Stomach (tissue), 8 donors: ENCODE measurements at regions not wholly inside any gene's neighbourhood (a gene's known extent, or its start where the extent isn't known, plus 50 kb on each side); places are given as distances from the start of the nearest gene placed in this dataset.
"Not testable (repeated sequence)": the region's sequence is repeated elsewhere in the genome, so short reads cannot be mapped to it uniquely, and the experiment has no call there.

Source experiments
- DNase-seq, 2 donors: peaks; one replicate each; pipeline versions ENCODE4 v3.0.0 to v3.0.0-alpha.2; 2013 to 2019
- H3K27ac ChIP-seq, 5 donors: fragments of 200-600 bp in 4 of 5; sonication (generic) in 4 of 5; one replicate each; pipeline ENCODE4 v1.5.1; 2013 to 2019; ENCODE audit warnings: mild to moderate bottlenecking in 1 of 5, moderate library complexity in 1 of 5
- H3K27me3 ChIP-seq, 3 donors: fragments of 200-600 bp; sonication (generic); one replicate each; pipeline ENCODE4 v1.5.1; 2017 to 2019; ENCODE audit warnings: mixed run types in 1 of 3
- H3K36me3 ChIP-seq, 4 donors: fragments of 200-600 bp; sonication (generic); 1 replicate in 3 of 4; 2 replicates in 1 of 4; pipeline ENCODE4 v1.5.1; 2016 to 2019
- H3K4me1 ChIP-seq, 4 donors: fragments of 200-600 bp; sonication (generic); one replicate each; pipeline ENCODE4 v1.5.1; 2016 to 2019
- H3K4me3 ChIP-seq, 4 donors: fragments of 200-600 bp; sonication (generic) in 3 of 4; one replicate each; pipeline ENCODE4 v1.5.1; 2016 to 2019; ENCODE audit warnings: mild to moderate bottlenecking in 1 of 4
- H3K9me3 ChIP-seq, 4 donors: fragments of 200-600 bp; sonication (generic); one replicate each; pipeline ENCODE4 v1.5.1; 2016 to 2019
- WGBS, 5 donors: extraction: QIAGEN DNeasy Blood & Tissue Kit in 3 of 5; methylation state at CpG; one replicate each; pipeline versions ENCODE4 v1.1.5 to v1.1.7; 2013 to 2018; 5-methylcytosine and 5-hydroxymethylcytosine counted together
- intact Hi-C: fragments of 100-400 bp; cut with DNase I; formaldehyde crosslinking; loops from one replicate; pipeline ENCODE4 v1.15.1; 2023; ENCODE audit warnings: low total_unique reads
- donor health status: healthy with polysubstance abuse.
- donor health status: Bipolar disorder and iron deficiency.
- donor health status: healthy.

DNA sequence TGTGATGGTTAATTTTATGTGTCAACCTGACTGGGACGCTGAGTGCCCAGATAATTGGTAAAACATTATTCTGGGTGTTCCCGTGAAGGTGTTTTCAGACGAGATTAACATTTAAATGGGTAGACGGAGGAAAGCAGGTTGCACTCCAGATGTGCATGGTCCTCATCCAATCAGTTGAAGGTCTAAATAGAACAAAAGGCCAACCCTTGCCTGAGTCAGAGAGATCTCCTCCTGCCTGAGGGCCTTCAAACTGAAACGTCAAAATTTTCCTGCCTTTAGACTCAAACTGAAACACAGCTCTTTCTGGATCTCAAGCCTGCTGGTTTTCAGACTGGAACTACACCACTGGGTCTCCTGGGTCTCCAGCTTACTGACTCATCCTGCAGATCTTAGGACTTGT lies 73.5 kb downstream of the NPIPA8 start:
- H3K27ac ChIP-seq, H3K9me3 ChIP-seq, H3K36me3 ChIP-seq, H3K27me3 ChIP-seq, H3K4me3 ChIP-seq, intact Hi-C loops, DNase-seq, H3K4me1 ChIP-seq: not testable (repeated sequence)
- WGBS, 5 donors: 83% methylated on average over 1 of the region's 5 CpGs; no CpG with 5 or more reads in 4 of the 5 donors

DNA sequence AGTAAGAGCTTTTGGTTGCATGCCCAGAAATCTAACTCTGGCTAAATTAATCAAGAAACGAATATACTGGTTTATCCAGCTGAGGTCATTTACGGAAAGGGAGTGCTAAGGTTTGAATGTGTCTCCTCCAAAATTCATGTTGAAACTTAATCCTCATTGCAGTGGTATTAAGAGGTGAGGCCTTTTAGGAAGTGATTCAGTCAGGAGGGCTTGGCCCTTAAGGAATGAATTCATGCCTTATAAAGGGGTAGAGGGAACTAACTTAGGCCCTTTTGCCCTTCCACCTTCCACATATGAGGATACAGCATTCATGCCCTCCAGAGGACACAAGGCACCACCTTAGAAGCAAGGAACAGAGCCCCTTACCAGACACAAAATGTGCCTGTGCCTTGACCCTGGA lies 74.7 kb downstream of the NPIPA8 start:
- H3K27me3 ChIP-seq, H3K4me1 ChIP-seq, intact Hi-C loops, H3K36me3 ChIP-seq, DNase-seq, H3K4me3 ChIP-seq, H3K9me3 ChIP-seq, H3K27ac ChIP-seq: not testable (repeated sequence)
- WGBS, 5 donors: 68 to 100% (median 72%) methylated on average over 2 of the region's 2 CpGs; no CpG with 5 or more reads in 1 of the 5 donors

DNA sequence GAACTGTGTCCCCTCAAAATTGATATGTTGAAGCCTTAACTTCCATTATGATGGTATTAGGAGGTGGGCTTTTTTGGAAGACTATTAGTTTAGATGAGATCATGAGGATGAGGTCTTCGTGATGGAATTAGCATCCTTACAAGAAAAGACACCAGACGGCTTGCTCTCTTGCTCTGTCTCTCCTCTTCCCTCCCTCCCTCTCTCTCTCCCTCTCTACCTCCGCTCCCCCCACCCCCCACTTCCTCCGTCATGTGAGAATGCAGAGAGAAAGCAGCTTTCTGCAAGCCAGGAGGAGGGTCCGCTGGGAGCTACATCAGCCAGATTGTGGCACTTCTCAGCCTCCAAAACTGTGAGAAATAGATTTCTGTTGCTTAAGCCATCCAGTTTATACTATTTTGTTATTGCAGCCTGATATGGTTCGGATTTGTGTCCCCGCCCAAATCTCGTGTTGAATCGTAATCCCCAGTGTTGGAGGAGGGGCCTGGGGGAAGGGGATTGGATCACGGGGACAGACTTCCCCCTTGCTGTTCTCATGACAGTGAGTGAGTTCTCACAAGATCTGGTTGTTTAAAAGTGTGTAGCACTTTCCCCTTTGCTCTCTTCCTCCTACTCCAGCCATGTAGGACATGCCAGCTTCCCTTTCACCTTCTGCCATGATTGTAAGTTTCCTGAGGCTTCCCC lies 76.9 kb downstream of the NPIPA8 start:
- 0 to 3% (median 1%) methylated on average over 1 to 5 of the region's 10 CpGs; no CpG with 5 or more reads in 1 of the 5 donors for WGBS, 5 donors
- intact Hi-C loops: not testable (repeated sequence)

DNA sequence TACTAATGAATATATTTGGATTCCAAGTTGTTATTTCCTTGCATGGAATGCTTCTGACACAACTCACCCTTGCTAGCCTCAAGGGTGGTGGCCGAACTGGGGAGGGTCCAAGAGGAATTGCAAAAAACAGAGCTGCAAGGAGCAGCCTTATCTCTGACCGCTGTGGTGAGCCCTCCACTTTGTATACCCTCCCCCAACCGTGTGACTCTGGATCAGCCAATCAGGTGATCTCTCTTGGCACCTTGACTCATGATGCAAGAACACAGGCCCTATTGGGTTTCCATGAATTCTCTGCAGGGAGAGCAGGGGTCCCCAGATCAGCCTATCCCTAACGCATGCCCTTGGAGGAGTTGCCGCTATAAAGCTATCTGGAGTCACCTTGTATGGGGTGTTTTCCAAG lies 83.6 kb downstream of the NPIPA8 start:
- H3K36me3 ChIP-seq, H3K27ac ChIP-seq, H3K4me1 ChIP-seq, intact Hi-C loops, DNase-seq, H3K9me3 ChIP-seq, H3K27me3 ChIP-seq, H3K4me3 ChIP-seq: not testable (repeated sequence)
- WGBS, 5 donors: 100% methylated on average over 1 of the region's 5 CpGs; no CpG with 5 or more reads in 4 of the 5 donors

More for the DNA sequence above, 76.9 kb downstream of the NPIPA8 start:
- not testable (repeated sequence) for H3K4me1 ChIP-seq, H3K9me3 ChIP-seq, DNase-seq, H3K36me3 ChIP-seq, H3K4me3 ChIP-seq, H3K27ac ChIP-seq, H3K27me3 ChIP-seq

DNA sequence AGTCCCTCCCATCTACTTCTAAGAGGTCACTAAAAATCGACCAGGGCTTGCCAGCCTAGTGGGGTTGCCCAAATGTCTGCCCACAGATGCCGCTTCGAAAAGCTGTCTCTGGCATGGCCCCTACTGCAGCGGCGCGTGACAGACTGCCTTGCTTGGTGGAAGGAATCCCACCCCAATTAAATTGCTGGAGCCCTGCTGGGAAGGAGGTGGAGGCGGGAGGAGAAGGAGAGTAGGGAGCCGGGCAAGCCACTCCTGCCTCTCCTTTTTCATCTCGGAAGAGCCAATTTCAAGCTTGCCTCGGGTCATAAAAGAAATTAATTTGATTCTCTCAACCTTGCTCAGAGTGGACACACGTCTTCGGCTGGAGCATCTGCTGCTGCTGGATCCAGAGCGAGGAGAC lies 106.0 kb downstream of the NPIPA8 start:
- intact Hi-C loops, DNase-seq: not testable (repeated sequence)
- 27 to 40% (median 36%) methylated on average over 4 to 8 of the region's 13 CpGs for WGBS, 5 donors

DNA sequence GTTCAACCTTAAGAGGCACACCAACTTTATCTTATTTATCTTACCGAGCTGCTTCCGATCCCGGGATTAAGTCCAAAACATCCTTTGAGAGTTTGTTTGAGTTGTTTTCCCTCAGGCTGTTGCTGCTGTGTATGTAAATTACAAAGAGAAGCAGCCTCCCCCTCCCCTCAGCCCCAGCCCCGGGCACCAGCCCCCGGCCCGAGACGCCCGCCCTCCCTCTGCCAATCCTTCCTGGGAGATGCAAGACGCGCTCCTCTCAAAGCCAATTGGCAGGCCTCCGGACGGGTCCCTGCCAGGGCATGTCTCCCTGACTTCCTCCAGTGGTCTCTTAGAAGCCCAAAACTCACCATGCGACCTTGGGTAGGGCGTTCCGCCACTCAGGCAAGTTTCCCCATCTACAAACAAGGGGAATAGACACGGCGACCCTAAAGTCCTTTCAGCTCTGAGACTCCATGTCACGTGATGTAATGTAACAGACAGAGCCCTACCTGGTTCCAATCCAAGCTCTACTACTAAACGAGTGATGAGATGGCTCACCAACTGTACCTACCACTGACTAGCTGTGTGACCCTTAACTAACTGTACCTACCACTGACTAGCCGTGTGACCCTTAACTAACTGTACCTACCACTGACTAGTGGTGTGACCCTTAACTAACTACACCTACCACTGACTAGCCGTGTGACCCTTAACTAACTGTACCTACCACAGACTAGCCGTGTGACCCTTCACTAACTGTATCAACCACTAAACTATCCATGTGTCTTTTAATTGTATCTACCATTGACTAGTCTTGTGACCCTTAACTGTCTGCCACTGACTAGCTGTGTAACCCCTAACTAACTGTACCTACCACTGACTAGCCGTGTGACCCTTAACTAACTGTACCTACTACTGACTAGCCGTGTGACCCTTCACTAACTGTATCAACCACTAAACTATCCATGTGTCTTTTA lies 114.2 kb downstream of the NPIPA8 start:
- H3K9me3 ChIP-seq, H3K4me1 ChIP-seq, DNase-seq, H3K36me3 ChIP-seq, H3K27ac ChIP-seq, H3K4me3 ChIP-seq, intact Hi-C loops, H3K27me3 ChIP-seq: not testable (repeated sequence)
- WGBS, 5 donors: 42 to 79% (median 57%) methylated on average over 6 to 13 of the region's 24 CpGs

More for the DNA sequence above, 106.0 kb downstream of the NPIPA8 start:
- not testable (repeated sequence) for H3K36me3 ChIP-seq, H3K4me3 ChIP-seq, H3K9me3 ChIP-seq, H3K4me1 ChIP-seq, H3K27me3 ChIP-seq, H3K27ac ChIP-seq

DNA sequence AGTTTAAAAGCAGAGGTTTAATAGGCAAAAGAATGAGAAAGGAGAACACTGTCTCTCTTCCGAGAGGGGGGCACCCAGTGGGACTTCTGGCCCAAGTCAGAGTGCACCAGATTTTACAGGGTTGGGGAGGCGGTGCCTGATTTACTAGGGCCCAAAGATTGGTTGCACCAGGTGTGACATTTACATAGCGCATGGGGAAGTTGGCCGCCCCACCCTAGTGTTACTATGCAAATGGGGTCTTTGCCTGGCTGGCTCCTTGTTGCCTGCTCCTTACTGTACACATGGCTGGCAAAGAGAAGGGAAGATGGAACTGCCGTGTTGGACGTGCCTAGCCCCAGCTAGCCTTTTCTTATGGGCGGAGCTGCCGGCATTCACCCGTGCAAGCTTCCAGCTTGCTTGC lies 118.8 kb downstream of the NPIPA8 start:
- H3K27ac ChIP-seq, H3K4me3 ChIP-seq, H3K9me3 ChIP-seq, intact Hi-C loops, H3K36me3 ChIP-seq, H3K27me3 ChIP-seq, H3K4me1 ChIP-seq, DNase-seq: not testable (repeated sequence)
- 20 to 40% (median 34%) methylated on average over 2 to 7 of the region's 9 CpGs; no CpG with 5 or more reads in 1 of the 5 donors for WGBS, 5 donors

DNA sequence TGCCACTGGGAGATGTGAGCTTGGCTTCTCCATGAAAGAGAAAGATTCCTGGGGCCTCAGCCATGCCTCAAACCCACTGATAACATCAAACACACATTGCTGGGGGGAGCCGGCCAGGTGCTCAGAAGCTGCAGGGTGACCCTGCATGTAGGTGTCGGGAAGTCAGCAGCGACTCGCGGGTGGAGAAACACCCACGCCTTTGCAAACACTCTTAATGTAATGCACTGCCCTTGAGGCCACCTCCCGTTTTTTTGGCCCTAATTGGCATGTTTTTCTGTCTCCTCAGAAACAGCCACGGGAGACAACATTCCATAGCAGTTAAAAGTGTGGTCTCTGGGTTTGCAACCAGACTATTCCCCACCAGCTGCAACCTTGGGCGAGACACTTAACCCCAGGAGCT lies 119.7 kb downstream of the NPIPA8 start:
- intact Hi-C loops, H3K4me3 ChIP-seq, H3K36me3 ChIP-seq, H3K4me1 ChIP-seq, H3K27ac ChIP-seq, H3K27me3 ChIP-seq, H3K9me3 ChIP-seq, DNase-seq: not testable (repeated sequence)
- 7 to 24% (median 16%) methylated on average over 5 to 8 of the region's 9 CpGs for WGBS, 5 donors

DNA sequence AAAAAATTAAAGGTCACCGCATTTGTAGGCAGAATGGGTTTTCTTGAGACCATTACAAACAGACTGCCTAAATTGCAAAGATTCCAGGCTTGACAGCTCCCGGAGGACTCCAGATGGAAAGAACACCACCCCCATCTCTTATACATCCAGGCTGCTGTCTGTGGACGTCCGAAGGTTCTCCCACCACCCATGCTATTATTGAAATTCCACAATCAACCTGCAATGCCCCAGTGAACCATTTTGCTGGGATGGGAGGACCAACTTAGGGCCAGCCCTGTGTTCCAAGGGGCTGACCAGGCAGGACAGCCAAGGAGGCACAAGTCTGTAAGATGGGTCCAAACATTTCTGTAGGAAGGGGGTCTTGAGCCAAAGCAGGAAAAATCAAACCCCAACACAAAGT lies 122.7 kb downstream of the NPIPA8 start:
- H3K36me3 ChIP-seq, H3K27ac ChIP-seq, intact Hi-C loops, H3K27me3 ChIP-seq, DNase-seq, H3K9me3 ChIP-seq, H3K4me3 ChIP-seq, H3K4me1 ChIP-seq: not testable (repeated sequence)
- 52 to 67% (median 53%) methylated on average over 3 to 4 of the region's 4 CpGs for WGBS, 5 donors

DNA sequence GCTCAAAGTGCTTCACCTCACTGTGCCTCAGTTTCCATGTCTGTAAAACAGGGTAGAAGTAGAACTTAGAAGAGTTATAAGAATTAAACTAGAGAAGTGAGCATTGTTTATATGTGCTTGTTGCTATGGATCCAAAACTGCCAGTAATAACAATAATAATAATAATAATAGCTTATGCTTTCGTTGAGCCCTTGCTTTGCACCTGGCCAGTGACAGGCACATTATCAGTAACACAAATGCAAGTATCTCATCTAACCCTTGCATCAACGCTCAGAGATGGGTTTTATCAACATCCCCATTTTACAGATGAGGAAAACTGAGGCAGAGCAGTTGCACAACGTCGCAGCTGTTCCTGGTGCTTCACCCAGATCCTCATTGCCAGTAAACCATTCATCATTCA lies 125.0 kb downstream of the NPIPA8 start:
- H3K27me3 ChIP-seq, H3K36me3 ChIP-seq, intact Hi-C loops, H3K4me3 ChIP-seq, H3K9me3 ChIP-seq, H3K27ac ChIP-seq, H3K4me1 ChIP-seq, DNase-seq: not testable (repeated sequence)
- WGBS, 5 donors: 82 to 97% (median 91%) methylated on average over 3 to 4 of the region's 4 CpGs

DNA sequence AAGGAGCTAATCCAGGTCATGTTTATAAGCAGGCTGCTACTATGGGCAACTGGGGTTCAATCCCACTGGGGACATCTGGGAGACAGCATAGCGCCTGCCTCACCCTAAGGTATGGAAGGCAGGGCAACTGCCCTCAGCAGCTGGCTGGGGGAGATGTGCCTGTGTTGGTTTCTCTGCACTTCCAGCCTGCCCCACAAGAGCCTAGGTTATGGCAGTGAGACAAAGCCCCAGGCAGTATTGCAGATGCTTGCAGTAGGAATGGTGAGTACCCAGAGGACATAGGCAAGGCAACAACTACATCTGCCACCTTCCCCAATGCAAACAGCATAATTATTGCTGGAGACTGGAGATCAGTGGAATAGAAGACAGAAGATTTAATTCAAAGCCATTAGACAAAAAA lies 131.8 kb downstream of the NPIPA8 start:
- H3K4me1 ChIP-seq, H3K27me3 ChIP-seq, H3K36me3 ChIP-seq, intact Hi-C loops, DNase-seq, H3K27ac ChIP-seq, H3K9me3 ChIP-seq, H3K4me3 ChIP-seq: not testable (repeated sequence)
- WGBS, 5 donors: no CpG with 5 or more reads among the region's 1 CpG

DNA sequence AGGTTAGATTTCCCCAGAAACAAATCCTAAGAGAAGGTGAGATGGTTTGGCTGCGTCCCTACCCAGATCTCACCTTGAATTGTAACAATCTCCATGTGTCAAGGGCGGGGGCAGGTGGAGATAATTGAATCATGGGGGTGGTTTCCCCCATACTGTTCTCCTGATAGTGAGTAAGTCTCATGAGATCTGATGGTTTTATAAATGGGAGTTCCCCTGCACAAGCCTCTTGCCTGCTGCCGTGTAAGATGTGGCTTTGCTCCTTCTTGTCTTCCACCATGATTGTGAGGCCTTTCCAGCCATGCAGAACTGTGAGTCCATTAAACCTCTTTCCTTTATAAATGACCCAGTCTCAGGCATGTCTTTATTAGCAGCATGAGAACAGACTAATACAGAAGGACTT lies 132.2 kb downstream of the NPIPA8 start:
- DNase-seq, H3K27me3 ChIP-seq, H3K27ac ChIP-seq, intact Hi-C loops, H3K4me3 ChIP-seq, H3K36me3 ChIP-seq, H3K4me1 ChIP-seq, H3K9me3 ChIP-seq: not testable (repeated sequence)
- 61 to 82% (median 75%) methylated on average over 2 to 3 of the region's 3 CpGs; no CpG with 5 or more reads in 1 of the 5 donors for WGBS, 5 donors
